AG09319 (cell line): ENCODE measurements at regions not wholly inside any gene's neighbourhood (a gene's known extent, or its start where the extent isn't known, plus 50 kb on each side); places are given as distances from the start of the nearest gene placed in this dataset.

Experiments used
- DNase-seq: peaks from one replicate; pipeline ENCODE4 v3.0.0-alpha.2; 2010; ENCODE audit warnings: low read depth; ENCODE audit errors: extremely low read depth
- TF ChIP-seq, protein P1 (sequence below): IDR thresholded peaks from 2 replicates; pipeline ENCODE4 v1.5.1; 2011; ENCODE audit warnings: low read depth, mild to moderate bottlenecking, inconsistent platforms, low read length, moderate library complexity

GRCh38 chr14:78074561-78074960 is 95.6 kb upstream of the NRXN3 start:
- DNase-seq, result no peak
- TF ChIP-seq, protein P1, sequence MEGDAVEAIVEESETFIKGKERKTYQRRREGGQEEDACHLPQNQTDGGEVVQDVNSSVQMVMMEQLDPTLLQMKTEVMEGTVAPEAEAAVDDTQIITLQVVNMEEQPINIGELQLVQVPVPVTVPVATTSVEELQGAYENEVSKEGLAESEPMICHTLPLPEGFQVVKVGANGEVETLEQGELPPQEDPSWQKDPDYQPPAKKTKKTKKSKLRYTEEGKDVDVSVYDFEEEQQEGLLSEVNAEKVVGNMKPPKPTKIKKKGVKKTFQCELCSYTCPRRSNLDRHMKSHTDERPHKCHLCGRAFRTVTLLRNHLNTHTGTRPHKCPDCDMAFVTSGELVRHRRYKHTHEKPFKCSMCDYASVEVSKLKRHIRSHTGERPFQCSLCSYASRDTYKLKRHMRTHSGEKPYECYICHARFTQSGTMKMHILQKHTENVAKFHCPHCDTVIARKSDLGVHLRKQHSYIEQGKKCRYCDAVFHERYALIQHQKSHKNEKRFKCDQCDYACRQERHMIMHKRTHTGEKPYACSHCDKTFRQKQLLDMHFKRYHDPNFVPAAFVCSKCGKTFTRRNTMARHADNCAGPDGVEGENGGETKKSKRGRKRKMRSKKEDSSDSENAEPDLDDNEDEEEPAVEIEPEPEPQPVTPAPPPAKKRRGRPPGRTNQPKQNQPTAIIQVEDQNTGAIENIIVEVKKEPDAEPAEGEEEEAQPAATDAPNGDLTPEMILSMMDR, result no peak

DNA sequence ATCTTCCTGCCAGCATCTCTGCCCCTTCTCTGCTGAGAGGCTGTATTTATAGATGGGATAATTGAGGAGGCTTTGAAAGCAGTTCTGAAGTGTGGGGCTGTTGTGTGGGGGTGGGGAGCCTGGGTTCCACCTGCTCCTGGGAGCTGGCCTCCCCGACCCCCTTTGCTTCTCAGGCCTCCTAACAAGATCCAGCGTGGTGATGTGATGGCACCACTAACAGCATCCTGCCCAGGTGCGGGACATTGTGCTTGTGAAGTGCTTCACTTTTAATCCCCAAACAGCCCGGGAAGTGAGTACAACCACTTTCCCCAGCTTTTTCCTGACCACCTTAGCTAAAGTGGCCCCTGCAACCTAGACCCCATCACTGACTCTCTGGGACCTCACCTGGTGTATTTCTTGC is 95.1 kb upstream of the NRXN3 start:
- TF ChIP-seq, protein P1, result no peak
- DNase-seq, result no peak

DNA sequence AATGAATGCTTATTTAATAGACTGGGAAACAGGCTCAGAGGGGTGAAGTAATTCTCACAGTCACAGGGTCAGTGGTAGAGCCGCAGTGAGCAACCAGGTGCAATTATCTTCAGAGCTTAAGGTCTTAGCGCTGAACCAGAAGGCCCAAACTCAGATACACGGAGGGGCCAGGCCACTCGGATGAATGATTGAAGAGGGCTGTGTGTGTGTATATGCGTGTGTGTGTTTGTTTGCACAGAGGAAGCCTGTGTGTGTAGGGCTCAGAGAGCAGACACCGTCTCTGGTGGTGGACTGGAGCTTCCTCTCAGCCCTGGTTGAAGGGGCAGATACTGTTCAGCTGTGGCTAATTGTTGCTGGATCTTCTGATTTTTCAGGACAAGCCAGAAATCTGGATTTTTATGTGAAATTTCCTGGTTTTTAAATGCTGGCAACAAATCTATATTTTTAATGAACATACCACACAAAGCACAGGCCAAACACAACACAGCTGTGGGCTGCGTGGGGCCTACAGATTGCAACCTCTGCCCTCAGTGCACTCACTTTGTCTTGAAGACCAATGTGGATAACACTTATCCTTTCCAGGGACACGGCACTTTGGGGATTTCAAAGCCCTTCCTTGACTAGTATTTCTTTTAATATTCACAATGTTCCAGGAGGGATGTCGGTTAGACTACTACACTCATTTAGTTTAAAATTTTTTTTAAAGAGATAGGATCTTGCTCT is 94.5 kb upstream of the NRXN3 start:
- DNase-seq, result no peak
- TF ChIP-seq, protein P1, result no peak

DNA sequence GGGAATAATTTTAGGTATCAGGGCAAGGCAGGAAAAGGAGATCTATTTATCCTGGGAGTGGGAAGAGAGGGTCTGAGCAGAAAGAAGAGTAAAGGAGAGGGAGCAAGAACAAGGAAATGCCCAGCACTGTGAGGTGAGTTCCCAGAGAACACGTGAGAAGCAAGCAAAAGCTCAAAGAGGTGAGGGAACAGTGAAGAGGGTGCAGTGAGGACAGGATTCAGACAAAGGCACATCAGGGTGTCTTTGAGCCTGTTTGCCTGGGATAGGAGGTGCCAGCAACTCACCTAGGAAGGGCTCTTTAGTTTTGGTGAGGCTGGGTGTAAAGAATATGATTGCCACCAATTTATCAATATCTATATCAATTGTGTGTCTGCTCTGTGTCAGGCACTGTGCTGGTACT is 88.9 kb upstream of the NRXN3 start:
- TF ChIP-seq, protein P1, result no peak
- DNase-seq, result no peak

GRCh38 chr14:78083837-78084236 is 86.3 kb upstream of the NRXN3 start:
- TF ChIP-seq, protein P1, result no peak
- no peak for DNase-seq

DNA sequence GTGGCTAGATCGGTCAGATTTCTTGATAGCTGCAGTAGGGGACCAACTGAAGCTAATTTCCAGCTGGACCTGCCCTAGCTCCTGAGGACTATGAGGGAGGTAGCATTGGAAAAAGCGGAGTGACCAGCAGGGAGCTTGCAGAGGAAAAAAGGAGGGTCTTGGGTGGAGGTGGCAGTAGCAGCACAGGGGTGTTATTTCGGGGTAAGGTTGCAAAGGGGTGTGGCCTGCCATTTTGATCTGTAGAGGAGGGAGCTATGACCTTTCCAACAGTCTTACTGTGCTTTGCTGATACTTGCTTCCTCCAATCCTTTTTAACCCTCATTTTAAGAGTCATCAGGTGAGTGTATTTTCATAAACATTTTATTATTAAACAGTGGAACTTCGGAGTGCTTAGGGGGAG is 83.8 kb upstream of the NRXN3 start:
- TF ChIP-seq, protein P1, result no peak
- no peak for DNase-seq

DNA sequence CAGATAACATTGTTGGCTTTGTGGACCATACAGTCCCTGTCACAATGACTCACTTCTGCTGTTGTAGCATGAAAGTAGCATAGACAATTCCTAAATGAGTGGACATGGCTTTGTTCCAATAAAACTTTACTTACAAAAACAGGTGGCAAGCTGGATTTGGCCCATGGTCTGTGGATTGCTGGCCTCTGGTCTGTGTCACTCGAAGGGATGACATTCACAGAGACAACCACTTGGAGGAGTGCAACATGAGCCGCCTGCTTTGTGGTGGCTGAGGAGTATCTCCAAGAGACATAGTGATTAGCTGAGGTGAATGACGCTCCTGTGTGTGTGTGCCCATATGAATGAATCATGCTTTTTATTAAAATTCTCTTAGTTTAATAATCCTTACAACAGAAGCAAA is 81.3 kb upstream of the NRXN3 start:
- DNase-seq, result no peak
- TF ChIP-seq, protein P1, result no peak
